IMR-90 (cell line): ENCODE measurements at regions not wholly inside any gene's neighbourhood (a gene's known extent, or its start where the extent isn't known, plus 50 kb on each side); places are given as distances from the start of the nearest gene placed in this dataset.

Experiments
- ATAC-seq: fragments of 200-7000 bp; cut with Tn5 transposase; 2 replicates; pipeline ENCODE4 v1.9.1; 2020; ENCODE audit warnings: low read depth, mild to moderate bottlenecking, moderate library complexity
- BruUV-seq: library from RNA; stranded (reverse); fragments of 400-500 nt; replicated peaks from 2 replicates; lab custom pipeline; 2021; lab: Mats Ljungman, UMichigan
- CTCF ChIA-PET: fragments of 300-600 bp; formaldehyde crosslinking; extraction: SDS; loops from one replicate; lab custom pipeline; 2021; ENCODE audit warnings: antibody characterized with exemption; lab: Yijun Ruan, JAX
- POLR2A ChIA-PET: fragments of 300-600 bp; sonication (Branson Sonifier 250); formaldehyde crosslinking; loops from one replicate; lab custom pipeline; 2022; ENCODE audit warnings: antibody characterized with exemption; ENCODE audit not compliant: unreplicated experiment; lab: Charles Lee
- DNase-seq: peaks from one replicate; pipeline ENCODE4 v3.0.0; 2013
- H2AFZ ChIP-seq: replicated peaks from 2 replicates; pipeline ENCODE3; 2013; ENCODE audit warnings: low read length, mild to moderate bottlenecking; ENCODE audit not compliant: poor library complexity
- H2AK5ac ChIP-seq: 2 replicates; pipeline ENCODE4 v1.6.1; 2013; ENCODE audit warnings: low read depth, low read length, inconsistent platforms
- H2AK9ac ChIP-seq: replicated peaks from 2 replicates; pipeline ENCODE3; 2013; ENCODE audit warnings: mild to moderate bottlenecking, low read depth, low read length, moderate library complexity; ENCODE audit not compliant: poor library complexity
- H2BK120ac ChIP-seq: 2 replicates; pipeline ENCODE4 v1.6.1; 2013; ENCODE audit warnings: low read depth, low read length, inconsistent platforms
- H2BK15ac ChIP-seq: 3 replicates; pipeline ENCODE4 v1.6.1; 2013; ENCODE audit warnings: low read depth, low read length, inconsistent platforms
- H2BK20ac ChIP-seq: 2 replicates; pipeline ENCODE4 v1.6.1; 2013; ENCODE audit warnings: low read depth, mild to moderate bottlenecking, inconsistent platforms, low read length, moderate library complexity
- H2BK5ac ChIP-seq: 2 replicates; pipeline ENCODE4 v1.6.1; 2013; ENCODE audit warnings: mild to moderate bottlenecking, low read depth, low read length, inconsistent platforms; ENCODE audit not compliant: poor library complexity, severe bottlenecking
- H3K14ac ChIP-seq: replicated peaks from 2 replicates; pipeline ENCODE4 v1.6.1; 2013; ENCODE audit warnings: low read depth, low read length, inconsistent platforms
- H3K18ac ChIP-seq: 2 replicates; pipeline ENCODE4 v1.6.1; 2013; ENCODE audit warnings: low read depth, low read length, control low read depth
- H3K23ac ChIP-seq: 2 replicates; pipeline ENCODE4 v1.6.1; 2013; ENCODE audit warnings: low read depth, low read length, inconsistent platforms
- H3K27ac ChIP-seq: 2 replicates; pipeline ENCODE4 v1.5.1; 2013; ENCODE audit warnings: mild to moderate bottlenecking, control low read depth, low read length; ENCODE audit not compliant: insufficient read depth
- H3K27me3 ChIP-seq: 2 replicates; pipeline ENCODE4 v1.6.1; 2013; ENCODE audit warnings: low read length; ENCODE audit not compliant: control insufficient read depth, insufficient read depth
- H3K36me3 ChIP-seq: 2 replicates; pipeline ENCODE4 v1.6.1; 2013; ENCODE audit warnings: low read length, mixed read lengths; ENCODE audit not compliant: control insufficient read depth, insufficient read depth
- H3K4ac ChIP-seq: 2 replicates; pipeline ENCODE4 v1.6.1; 2013; ENCODE audit warnings: low read depth, low read length, inconsistent platforms
- H3K4me1 ChIP-seq: 2 replicates; pipeline ENCODE4 v1.6.1; 2013; ENCODE audit warnings: low read length, mixed read lengths; ENCODE audit not compliant: control insufficient read depth, insufficient read depth
- H3K4me2 ChIP-seq: 2 replicates; pipeline ENCODE4 v1.6.1; 2013; ENCODE audit warnings: low read depth, mild to moderate bottlenecking, control low read depth, low read length, moderate library complexity
- H3K4me3 ChIP-seq: 2 replicates; pipeline ENCODE4 v1.5.1; 2013; ENCODE audit warnings: low read depth, mild to moderate bottlenecking, control low read depth, low read length, moderate library complexity; ENCODE audit not compliant: insufficient read depth
- H3K56ac ChIP-seq: 2 replicates; pipeline ENCODE4 v1.6.1; 2013; ENCODE audit warnings: low read length, inconsistent platforms; ENCODE audit not compliant: insufficient read depth; ENCODE audit errors: extremely low read depth
- H3K79me1 ChIP-seq, 2 experiments: 2 replicates each; pipeline ENCODE4 v1.6.1; 2013; ENCODE audit warnings: low read length in 2 of 2, inconsistent platforms in 1 of 2, low read depth in 1 of 2
- H3K9ac ChIP-seq: 2 replicates; pipeline ENCODE4 v1.6.1; 2013; ENCODE audit warnings: low read depth, low read length, control low read depth
- H3K9me1 ChIP-seq: 2 replicates; pipeline ENCODE4 v1.6.1; 2013; ENCODE audit warnings: low read length, inconsistent platforms; ENCODE audit not compliant: insufficient read depth
- H3K9me3 ChIP-seq: 2 replicates; pipeline ENCODE4 v1.6.1; 2013; ENCODE audit warnings: low read length; ENCODE audit not compliant: control insufficient read depth, insufficient read depth
- H4K20me1 ChIP-seq: 2 replicates; pipeline ENCODE4 v1.6.1; 2013; ENCODE audit warnings: low read length, inconsistent platforms; ENCODE audit not compliant: insufficient read depth
- H4K5ac ChIP-seq: 2 replicates; pipeline ENCODE4 v1.6.1; 2013; ENCODE audit warnings: mild to moderate bottlenecking, low read depth, low read length, control low read depth
- H4K8ac ChIP-seq, 2 experiments: 2 replicates each; pipeline ENCODE4 v1.6.1; 2013; ENCODE audit warnings: low read depth in 2 of 2, low read length in 2 of 2, control low read depth in 1 of 2, inconsistent platforms in 1 of 2
- H4K91ac ChIP-seq: 2 replicates; pipeline ENCODE4 v1.6.1; 2013; ENCODE audit warnings: low read depth, low read length, inconsistent platforms; ENCODE audit not compliant: insufficient read depth
- BHLHE40 ChIP-seq: fragments of 150-350 bp; IDR thresholded peaks from 2 replicates; pipeline ENCODE4 v1.6.1; 2016; ENCODE audit warnings: mild to moderate bottlenecking, low read depth, low read length
- CEBPB ChIP-seq: IDR thresholded peaks from 2 replicates; pipeline ENCODE4 v1.6.1; 2012; ENCODE audit warnings: low read depth, low read length, improper control_type of control experiment
- CHD1 ChIP-seq: IDR thresholded peaks from 2 replicates; pipeline ENCODE4 v1.6.1; 2012; ENCODE audit warnings: low read depth, low read length, improper control_type of control experiment
- ELK1 ChIP-seq: fragments of 150-350 bp; IDR thresholded peaks from 2 replicates; pipeline ENCODE4 v1.6.1; 2016; ENCODE audit warnings: low read depth, mild to moderate bottlenecking, low read length, moderate library complexity, borderline replicate concordance
- FOS ChIP-seq: fragments of 150-350 bp; IDR thresholded peaks from 2 replicates; pipeline ENCODE4 v1.6.1; 2016; ENCODE audit warnings: low read depth, low read length
- MAFK ChIP-seq: IDR thresholded peaks from 2 replicates; pipeline ENCODE4 v1.6.1; 2012; ENCODE audit warnings: low read depth, low read length, improper control_type of control experiment
- MAZ ChIP-seq: IDR thresholded peaks from 2 replicates; pipeline ENCODE4 v1.6.1; 2012; ENCODE audit warnings: low read depth, mild to moderate bottlenecking, low read length, improper control_type of control experiment, moderate library complexity, borderline replicate concordance
- MXI1 ChIP-seq: IDR thresholded peaks from 2 replicates; pipeline ENCODE4 v1.6.1; 2012; ENCODE audit warnings: low read depth, mild to moderate bottlenecking, low read length, moderate library complexity, borderline replicate concordance
- NFE2L2 ChIP-seq: fragments of 150-350 bp; IDR thresholded peaks from 2 replicates; pipeline ENCODE4 v1.6.1; 2016; ENCODE audit warnings: low read depth, mild to moderate bottlenecking, low read length
- POLR2A ChIP-seq: IDR thresholded peaks from 2 replicates; pipeline ENCODE4 v1.6.1; 2012; ENCODE audit warnings: mild to moderate bottlenecking, low read depth, low read length
- RAD21 ChIP-seq: IDR thresholded peaks from 2 replicates; pipeline ENCODE4 v1.6.1; 2012; ENCODE audit warnings: low read length, improper control_type of control experiment
- RCOR1 ChIP-seq: IDR thresholded peaks from 2 replicates; pipeline ENCODE4 v1.6.1; 2012; ENCODE audit warnings: mild to moderate bottlenecking, low read length, improper control_type of control experiment; ENCODE audit not compliant: insufficient replicate concordance
- RFX5 ChIP-seq: IDR thresholded peaks from 2 replicates; pipeline ENCODE4 v1.8.0; 2012; ENCODE audit warnings: low read depth, mild to moderate bottlenecking, low read length, moderate library complexity
- SMC3 ChIP-seq: fragments of 150-350 bp; IDR thresholded peaks from 2 replicates; pipeline ENCODE4 v1.6.1; 2016; ENCODE audit warnings: low read depth, mild to moderate bottlenecking, antibody characterized with exemption, low read length, moderate library complexity
- WGBS, 2 experiments: methylation state at CpG; one replicate each; pipeline versions ENCODE4 v1.1.5 to v1.1.7; 2013; ENCODE audit warnings: missing lambda C conversion rate in 2 of 2; ENCODE audit not compliant: insufficient read length in 1 of 2; ENCODE audit errors: extremely low coverage in 2 of 2; 5-methylcytosine and 5-hydroxymethylcytosine counted together
- dilution Hi-C: fragments of 300-500 bp; cut with HindIII; formaldehyde crosslinking; loops from one replicate; pipeline ENCODE4 v1.14.3; 2018; ENCODE audit warnings: low sequenced_read_pairs; ENCODE audit not compliant: unreplicated experiment
- in situ Hi-C: fragments of 300-500 bp; cut with MboI; formaldehyde crosslinking; loops from 3 replicates; pipeline ENCODE4 v1.14.3; 2019; ENCODE audit warnings: low sequenced_read_pairs, inconsistent platforms, mixed read lengths
- intact Hi-C: fragments of 100-400 bp; cut with micrococcal nuclease; formaldehyde crosslinking; loops from 2 replicates; pipeline ENCODE4 v1.10.0; 2022
- TF ChIP-seq, protein P1 (sequence below): conservative IDR thresholded peaks from 2 replicates; pipeline ENCODE4 v1.5.1; 2012; ENCODE audit warnings: mild to moderate bottlenecking, low read depth, low read length, improper control_type of control experiment
- TF ChIP-seq, protein P2 (sequence below): fragments of 150-350 bp; IDR thresholded peaks from 2 replicates; pipeline ENCODE4 v1.6.1; 2017; ENCODE audit warnings: mild to moderate bottlenecking, antibody characterized with exemption, low read length, low read depth

DNA sequence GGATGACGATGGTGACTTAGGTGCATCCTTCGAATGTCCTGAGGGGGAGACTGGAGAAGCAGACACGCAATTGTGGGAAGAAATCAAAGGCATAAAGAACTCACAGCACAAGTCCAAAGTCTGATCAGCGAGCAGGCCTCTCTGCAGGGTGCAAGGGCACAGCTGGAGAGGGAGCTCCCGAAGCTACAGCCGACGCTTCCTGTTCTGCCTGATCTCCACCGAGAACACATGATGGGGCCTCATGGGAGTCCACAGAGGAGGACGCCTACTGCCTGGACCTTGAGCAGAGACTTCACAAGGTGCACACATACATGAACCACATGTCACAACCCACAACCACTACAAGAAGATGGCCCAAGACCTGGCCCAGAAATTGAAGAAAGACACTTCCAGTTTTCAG, 51.4 kb downstream of the RIN2 start:
- TF ChIP-seq FOS: no peak
- no peak for TF ChIP-seq POLR2A
- TF ChIP-seq SMC3: no peak
- no peak for TF ChIP-seq BHLHE40
- no peak for TF ChIP-seq CEBPB
- TF ChIP-seq, protein P1, sequence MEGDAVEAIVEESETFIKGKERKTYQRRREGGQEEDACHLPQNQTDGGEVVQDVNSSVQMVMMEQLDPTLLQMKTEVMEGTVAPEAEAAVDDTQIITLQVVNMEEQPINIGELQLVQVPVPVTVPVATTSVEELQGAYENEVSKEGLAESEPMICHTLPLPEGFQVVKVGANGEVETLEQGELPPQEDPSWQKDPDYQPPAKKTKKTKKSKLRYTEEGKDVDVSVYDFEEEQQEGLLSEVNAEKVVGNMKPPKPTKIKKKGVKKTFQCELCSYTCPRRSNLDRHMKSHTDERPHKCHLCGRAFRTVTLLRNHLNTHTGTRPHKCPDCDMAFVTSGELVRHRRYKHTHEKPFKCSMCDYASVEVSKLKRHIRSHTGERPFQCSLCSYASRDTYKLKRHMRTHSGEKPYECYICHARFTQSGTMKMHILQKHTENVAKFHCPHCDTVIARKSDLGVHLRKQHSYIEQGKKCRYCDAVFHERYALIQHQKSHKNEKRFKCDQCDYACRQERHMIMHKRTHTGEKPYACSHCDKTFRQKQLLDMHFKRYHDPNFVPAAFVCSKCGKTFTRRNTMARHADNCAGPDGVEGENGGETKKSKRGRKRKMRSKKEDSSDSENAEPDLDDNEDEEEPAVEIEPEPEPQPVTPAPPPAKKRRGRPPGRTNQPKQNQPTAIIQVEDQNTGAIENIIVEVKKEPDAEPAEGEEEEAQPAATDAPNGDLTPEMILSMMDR: no peak
- TF ChIP-seq RAD21: no peak
- no peak for TF ChIP-seq NFE2L2
- no peak for TF ChIP-seq MAZ
- no peak for TF ChIP-seq ELK1
- TF ChIP-seq, protein P2, sequence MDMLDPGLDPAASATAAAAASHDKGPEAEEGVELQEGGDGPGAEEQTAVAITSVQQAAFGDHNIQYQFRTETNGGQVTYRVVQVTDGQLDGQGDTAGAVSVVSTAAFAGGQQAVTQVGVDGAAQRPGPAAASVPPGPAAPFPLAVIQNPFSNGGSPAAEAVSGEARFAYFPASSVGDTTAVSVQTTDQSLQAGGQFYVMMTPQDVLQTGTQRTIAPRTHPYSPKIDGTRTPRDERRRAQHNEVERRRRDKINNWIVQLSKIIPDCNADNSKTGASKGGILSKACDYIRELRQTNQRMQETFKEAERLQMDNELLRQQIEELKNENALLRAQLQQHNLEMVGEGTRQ: no peak
- no peak for TF ChIP-seq RCOR1
- no peak for TF ChIP-seq RFX5
- TF ChIP-seq CHD1: no peak
- no peak for TF ChIP-seq MXI1
- no peak for TF ChIP-seq MAFK
- Histone ChIP-seq H3K4me2 (no peak overlapping the region), H3K56ac (no peak overlapping the region), H3K4me1 (peaks cover 30% of the 10 kb centered on the region), H3K23ac (no peak overlapping the region), H2BK20ac (peak overlapping the region; percentile 74), H2BK15ac (peak overlapping the region; percentile 84; the same call in 2 of the 3 replicates), H3K4me3 (no peak overlapping the region), H3K36me3 (peaks cover 18% of the 10 kb centered on the region), H3K9me3 (no peaks in the 10 kb centered on the region), H4K5ac (peak overlapping the region; percentile 8; the same call in 1 of the 2 replicates), H2AK5ac (peak overlapping the region; percentile 88), H3K79me1 (peaks cover 26 to 66% of the 10 kb centered on the region in 2 experiments), H3K18ac (peak overlapping the region; percentile 15; the same call in 1 of the 2 replicates), H2BK5ac (no peak overlapping the region), H4K91ac (peak overlapping the region; percentile 74), H2AK9ac (no peak overlapping the region), H4K8ac (peak overlapping the region; percentile 10 to 53; a peak in 1 of 4 replicates), H3K9ac (no peak overlapping the region), H2AFZ (no peak overlapping the region), H2BK120ac (peak overlapping the region; percentile 79), H3K4ac (peak overlapping the region; percentile 44), H3K27me3 (no peaks in the 10 kb centered on the region), H3K27ac (no peak overlapping the region), H3K9me1 (peaks cover 26% of the 10 kb centered on the region), H4K20me1 (no peaks in the 10 kb centered on the region), H3K14ac (0 out of 2 replicates have a peak overlapping the region, but pooled peaks have one; percentile 1)
- DNase-seq (no peak), ATAC-seq (no peak)
- intact Hi-C loops (no loop called here), dilution Hi-C loops (no loop called here), in situ Hi-C loops (no loop called here)
- ChIA-PET POLR2A (no interaction called here), CTCF (no interaction called here)
- WGBS, 2 experiments: 95% methylated on average over 6 of the region's 9 CpGs; no CpG with 5 or more reads in 1 of the 2 experiments
- no TSS peak for BruUV-seq
